Activated CD8-positive, alpha-beta memory T cell treated with anti-CD3 and anti-CD28 coated beads for 36 hours (primary cell): ENCODE measurements at regions not wholly inside any gene's neighbourhood (a gene's known extent, or its start where the extent isn't known, plus 50 kb on each side); places are given as distances from the start of the nearest gene placed in this dataset.
"Not testable (repeated sequence)": the region's sequence is repeated elsewhere in the genome, so short reads cannot be mapped to it uniquely, and the experiment has no call there.

Source experiments
- CTCF ChIA-PET: fragments of 350-600 bp; sonication (Branson Sonifier 250); formaldehyde crosslinking; loops from one replicate; lab custom pipeline; 2021; ENCODE audit warnings: antibody characterized with exemption; lab: Charles Lee
- POLR2A ChIA-PET: fragments of 350-600 bp; sonication (Branson Sonifier 250); formaldehyde crosslinking; loops from one replicate; lab custom pipeline; 2021; ENCODE audit warnings: antibody characterized with exemption; lab: Charles Lee

DNA sequence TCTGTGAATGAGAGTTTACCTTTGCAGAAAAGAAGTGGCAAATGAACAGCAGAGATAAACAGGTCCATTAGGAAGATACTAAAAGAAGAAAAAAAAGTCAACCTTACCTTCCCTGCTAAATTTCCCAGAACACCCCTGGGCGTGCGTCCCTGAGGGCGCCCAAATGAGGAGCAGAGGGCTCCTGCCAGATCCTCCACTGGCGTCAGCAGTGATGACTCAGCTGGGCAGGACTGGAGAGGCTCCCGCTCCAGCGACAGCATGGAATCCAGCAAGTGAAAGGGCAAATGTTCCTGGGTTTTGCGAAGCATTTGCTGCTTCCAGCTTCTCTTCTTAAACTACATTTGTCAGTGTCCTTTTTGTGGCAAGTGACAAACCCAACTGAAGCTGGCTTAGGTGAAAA, 314.4 kb downstream of the ADGRD1 start:
- POLR2A ChIA-PET = not testable (repeated sequence)

DNA sequence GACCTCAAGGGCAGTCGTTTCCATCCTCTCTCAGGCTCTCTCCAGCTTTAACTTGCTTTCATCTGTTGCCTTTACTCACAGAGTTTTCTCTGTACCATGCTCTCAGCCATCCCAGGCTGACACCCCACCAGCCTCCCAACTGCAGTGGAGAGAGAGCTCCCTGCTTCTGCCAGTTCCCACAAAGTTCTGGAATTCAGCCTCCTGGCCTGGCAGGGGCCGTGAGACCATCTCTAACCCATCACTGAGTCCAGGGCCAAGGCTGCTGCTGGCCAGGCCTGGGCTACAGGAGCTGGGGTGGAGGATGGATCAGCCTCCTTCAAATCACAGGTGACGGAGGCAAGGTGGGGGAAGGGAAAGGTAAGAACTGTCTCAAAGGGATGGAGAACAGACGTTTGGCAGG, 314.9 kb downstream of the ADGRD1 start:
- POLR2A ChIA-PET, CTCF ChIA-PET: not testable (repeated sequence)

More for the DNA sequence above, 314.4 kb downstream of the ADGRD1 start:
- CTCF ChIA-PET = not testable (repeated sequence)

DNA sequence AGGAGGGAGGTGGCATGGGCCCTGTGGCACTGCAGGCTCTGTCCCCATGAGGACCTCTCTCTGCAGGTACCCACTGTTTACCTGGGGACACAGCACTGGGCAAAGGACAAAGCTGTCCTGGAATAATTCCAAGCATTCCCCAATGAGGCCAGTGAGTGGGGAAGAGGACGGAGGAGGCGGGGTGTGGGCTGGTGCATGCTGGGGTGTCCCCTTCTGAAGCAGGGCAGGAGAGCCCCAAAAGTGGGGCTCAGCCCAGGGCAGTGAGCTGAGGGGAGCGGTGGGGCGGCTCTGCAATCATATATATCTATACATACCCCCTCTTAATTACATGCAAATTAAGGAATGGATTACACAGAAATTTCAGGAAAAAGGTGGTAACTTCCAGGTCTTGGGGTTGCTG, 315.8 kb downstream of the ADGRD1 start:
- ChIA-PET CTCF (no interaction called here), POLR2A (no interaction called here)

DNA sequence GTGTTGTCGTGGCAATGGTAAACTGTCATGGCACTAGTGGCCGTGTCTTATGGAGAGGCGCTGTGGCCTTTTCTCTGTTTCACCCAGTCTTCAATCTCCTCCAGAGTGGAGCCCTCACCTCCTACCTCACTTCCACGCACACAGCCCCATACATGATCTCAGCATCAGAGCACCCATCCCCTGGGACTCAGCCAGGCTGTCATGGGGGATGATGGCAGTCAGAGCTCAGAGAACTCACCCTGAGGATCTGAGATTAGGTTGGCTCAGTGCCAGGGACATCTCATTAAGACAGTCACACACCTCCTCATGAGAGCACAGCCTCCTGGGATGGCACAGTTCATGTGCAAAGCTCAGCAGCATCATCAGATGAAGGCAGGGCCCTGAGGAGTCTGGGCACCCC, 316.3 kb downstream of the ADGRD1 start:
- CTCF ChIA-PET, POLR2A ChIA-PET: not testable (repeated sequence)

DNA sequence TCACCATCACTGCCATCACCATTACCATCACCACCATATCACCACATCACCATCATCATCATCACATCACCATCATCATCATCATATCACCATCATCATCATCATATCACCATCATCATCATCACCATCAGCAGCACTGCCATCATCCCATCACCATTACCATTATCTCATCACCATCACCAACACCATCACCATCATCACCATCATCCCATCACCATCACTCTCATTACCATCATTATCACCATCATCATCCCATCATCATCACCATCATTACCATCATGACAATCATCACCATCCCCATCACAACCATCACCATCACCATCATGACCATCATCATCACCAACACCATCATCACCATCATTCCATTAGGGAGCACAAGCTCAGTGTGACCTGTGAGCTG, 318.0 kb downstream of the ADGRD1 start:
- POLR2A ChIA-PET = no interaction called here
- CTCF ChIA-PET = no interaction called here

DNA sequence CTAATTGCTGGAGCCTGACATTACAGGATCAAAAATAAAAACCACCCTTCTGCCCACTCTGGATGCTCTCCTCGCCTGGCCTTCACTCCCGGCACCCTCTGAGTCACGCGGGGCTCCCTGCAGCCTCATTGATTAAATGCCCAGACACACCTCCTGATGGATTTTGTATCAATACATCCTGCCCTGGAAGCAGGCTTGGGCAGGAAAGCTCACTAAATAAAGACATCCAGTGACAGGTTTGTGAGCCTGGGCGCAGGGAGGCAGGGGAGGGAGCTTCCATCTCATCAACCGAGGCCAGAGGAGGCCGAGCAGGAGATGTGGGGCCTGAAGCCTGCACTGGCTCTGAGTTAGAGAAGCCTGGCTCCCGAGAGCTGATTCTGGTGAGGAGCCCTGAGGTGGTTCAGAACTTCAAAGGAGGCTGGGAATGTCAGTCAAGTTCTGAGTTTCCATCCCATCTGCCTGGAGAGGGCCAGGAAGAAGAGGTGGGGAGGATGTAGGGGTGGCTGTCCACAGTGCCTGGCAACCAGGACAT, 318.6 kb downstream of the ADGRD1 start:
- CTCF ChIA-PET, POLR2A ChIA-PET: not testable (repeated sequence)

DNA sequence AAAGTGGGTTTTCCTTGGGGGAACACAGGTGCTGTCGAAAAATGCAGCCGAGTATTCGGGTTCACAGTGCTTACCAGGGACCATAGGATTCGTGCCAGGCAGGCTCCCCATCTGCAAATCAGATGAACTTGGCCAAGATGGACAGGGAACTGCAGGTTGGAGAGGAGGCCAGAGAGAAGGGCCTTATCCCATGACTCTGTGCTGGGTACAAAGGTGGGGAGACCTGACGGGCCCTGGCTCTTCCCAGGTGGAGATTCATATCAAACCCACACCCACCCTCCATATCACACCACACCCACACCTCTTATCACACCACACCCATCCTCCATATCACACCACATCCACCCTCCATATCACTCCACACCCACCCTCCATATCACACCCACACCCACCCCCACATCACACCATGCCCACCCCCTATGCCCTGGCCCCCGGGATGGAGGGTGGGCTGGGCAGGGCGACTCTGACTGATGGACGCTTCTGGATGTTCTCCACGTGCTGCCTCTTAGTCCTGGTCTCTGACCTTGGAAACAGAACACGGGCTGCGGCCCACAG, 319.7 kb downstream of the ADGRD1 start:
- CTCF ChIA-PET = no interaction called here
- POLR2A ChIA-PET = no interaction called here

DNA sequence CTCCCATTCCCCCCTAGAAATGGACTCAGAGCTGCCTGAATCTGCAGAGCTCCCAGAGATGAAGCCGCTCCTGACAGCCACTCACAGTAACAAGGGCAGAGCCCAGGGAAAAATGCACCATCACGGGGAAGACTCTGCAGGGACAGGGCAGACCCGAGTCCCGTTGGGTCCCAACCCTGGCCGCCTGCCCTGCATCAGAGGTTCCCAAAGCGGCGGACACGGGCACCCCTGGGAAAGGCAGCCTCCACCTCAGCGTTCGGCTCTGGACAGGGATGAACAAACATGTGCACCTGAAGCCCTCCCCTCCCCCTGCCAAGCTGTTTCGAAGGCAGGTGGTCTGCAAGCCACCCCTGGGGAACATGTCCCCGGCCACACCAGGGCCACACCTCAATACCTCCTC, 320.4 kb downstream of the ADGRD1 start:
- CTCF ChIA-PET = no interaction called here
- POLR2A ChIA-PET = no interaction called here

DNA sequence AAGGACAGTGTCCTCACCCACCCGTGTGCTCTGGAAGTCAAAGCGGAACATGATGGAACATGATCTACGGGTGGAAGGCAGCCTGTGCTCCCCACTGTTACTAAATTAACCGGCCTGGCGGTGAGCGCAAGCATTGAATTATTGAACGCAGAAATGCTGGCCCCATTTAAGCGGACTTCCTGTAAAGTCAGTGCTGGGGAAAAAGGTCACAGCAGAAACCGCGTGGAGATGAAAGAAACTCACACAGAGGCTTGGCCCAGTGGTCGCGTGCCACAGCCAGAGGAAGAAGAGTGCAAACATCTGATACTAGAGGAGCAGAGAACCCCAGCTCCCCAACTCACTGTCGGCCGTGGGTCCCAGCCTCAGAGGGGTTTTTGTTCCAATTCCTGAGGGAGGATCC, 321.2 kb downstream of the ADGRD1 start:
- ChIA-PET CTCF (no interaction called here), POLR2A (no interaction called here)

DNA sequence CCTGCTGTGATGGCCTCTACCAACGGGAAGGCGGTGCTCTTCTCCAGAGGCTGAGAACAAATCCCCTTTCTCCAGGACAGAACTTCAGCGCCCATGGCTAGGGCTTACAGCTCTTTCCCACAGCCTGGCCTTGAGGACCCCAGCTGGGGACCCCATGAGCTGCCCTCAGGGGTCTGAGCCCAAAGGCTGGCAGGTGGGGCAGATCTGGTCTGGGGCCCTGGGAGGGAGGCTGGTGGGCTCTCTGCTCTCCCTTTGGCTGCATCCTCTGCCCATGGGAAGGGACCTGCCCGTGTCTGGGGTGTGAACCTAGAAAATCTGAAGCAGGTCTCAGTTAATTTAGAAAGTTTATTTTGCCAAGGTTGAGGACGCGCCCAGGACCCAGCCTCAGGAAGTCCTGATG, 322.1 kb downstream of the ADGRD1 start:
- ChIA-PET CTCF (no interaction called here), POLR2A (no interaction called here)

DNA sequence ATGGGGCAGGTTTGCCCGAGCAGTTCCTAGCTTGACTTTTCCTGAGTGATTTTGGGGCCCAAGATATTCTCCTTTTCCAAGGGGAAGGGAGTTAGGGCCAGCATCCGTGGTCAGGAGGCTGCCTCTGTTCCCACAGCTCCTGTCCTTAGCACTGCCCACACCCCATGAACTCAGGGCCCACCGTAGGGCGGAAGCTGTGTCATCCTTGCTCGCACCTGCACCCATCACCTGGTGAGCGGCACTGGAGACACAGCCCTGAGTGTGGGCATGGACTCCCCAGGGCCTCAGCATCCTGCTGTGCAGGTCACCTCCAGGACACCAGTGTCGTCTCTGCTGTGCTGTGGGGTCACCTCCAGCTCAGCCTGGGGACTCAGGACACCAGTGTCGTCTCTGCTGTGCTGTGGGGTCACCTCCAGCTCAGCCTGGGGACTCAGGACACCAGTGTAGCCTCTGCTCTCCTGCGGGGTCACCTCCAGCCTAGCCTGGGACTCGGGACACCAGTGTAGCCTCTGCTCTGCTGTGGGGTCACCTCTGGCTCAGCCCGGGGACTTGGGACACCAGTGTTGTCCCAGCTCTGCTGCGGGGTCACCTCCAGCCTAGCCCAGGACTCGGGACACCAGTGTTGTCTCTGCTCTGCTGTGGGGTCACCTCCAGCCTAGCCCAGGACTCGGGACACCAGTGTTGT, 322.9 kb downstream of the ADGRD1 start:
- ChIA-PET CTCF (no interaction called here), POLR2A (no interaction called here)

DNA sequence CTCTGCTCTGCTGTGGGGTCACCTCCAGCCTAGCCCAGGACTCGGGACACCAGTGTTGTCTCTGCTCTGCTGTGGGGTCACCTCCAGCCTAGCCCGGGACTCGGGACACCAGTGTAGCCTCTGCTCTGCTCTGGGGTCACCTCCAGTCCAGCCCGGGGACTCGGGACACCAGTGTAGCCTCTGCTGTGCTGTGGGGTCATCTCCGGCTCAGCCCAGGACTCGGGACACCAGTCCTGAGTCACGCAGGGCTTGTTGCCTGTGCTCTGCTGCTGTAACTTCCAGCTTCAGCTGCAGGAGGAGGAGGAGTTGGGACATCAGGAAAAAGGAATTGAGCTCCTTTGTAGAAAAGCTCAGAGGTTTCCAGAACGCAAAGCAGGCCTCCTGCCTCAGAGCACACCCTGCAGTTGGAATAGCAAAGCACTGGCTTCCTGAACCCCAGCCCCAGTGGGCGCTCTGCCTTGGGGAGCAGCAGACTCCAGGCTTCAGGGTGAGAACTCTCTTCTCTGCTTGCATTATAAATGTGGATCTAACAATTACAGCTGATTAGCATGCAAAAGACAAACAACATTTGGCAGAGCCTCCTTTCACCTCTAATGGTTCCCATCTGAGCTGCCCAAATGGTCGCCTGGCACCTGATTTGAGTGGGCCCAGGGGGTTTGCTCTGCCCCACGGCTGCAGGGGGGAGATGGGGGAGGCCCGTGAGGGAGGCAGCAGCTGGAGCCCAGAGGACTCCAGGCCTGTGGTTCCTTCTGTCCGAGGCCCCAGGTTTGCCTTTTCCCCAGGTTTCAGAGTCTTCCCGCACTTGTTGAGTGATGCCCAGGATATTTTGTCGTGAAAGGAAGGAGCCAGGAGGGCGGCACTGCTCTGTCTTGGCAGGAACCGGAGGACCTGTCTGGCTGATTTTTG, 323.7 kb downstream of the ADGRD1 start:
- CTCF ChIA-PET = not testable (repeated sequence)

DNA sequence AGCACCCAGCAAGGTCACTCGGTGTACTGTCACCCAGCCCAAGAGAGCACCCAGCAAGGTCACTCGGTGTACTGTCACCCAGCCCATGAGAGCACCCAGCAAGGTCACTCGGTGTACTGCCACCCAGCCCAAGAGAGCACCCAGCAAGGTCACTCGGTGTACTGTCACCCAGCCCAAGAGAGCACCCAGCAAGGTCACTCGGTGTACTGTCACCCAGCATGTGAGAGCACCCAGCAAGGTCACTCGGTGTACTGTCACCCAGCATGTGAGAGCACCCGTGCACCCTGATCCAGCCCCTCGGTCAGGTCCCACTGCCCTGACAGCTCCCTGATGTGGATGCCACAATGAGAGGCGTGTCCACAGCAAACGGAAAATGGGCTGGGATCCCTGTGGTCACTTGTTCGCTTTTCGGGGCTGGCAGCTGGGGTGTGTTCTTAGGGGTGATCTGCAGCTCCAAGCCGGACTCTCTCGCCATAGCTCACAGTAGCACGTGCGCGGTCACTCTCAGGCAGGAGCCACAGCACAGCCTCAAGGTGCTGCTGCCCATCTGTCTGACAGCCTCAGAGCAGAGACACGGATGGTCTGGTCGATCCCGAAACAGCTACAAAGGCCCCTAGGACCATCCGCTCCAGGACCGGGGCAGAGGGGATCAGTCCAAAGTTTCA, 324.9 kb downstream of the ADGRD1 start:
- POLR2A ChIA-PET, CTCF ChIA-PET: not testable (repeated sequence)

More for the DNA sequence above, 323.7 kb downstream of the ADGRD1 start:
- POLR2A ChIA-PET = not testable (repeated sequence)

DNA sequence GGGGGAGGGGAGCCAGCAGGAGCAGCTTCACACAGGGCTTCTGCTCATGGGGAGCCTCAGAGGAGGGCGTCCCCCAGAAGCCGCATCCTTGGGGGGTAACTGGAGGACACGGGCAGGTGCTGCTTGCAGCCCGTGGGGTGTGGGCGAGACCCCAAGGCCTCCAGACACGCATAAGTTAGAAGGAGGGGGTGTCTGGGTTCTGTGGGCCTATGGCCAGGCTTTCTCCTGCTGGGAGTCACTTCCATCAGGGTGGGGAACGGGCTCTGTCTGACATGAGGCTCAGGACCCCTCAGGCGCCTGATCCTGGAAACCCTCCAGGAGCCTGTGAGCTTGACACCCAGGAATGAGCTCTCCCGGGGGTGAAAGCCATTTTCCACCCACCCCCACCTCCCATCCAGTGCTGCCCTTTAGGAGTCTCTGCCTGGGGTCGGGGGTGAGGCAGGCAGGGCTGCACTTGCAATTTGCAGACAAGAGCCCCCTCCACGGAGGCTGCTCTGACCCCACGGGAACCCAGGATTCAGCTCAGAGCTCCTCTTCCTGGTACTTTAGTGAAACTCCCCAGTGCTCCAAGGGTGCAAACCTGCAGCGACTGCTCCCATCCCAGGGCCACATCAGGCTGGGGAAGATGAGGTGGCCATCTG, 325.7 kb downstream of the ADGRD1 start:
- CTCF ChIA-PET = no interaction called here
- POLR2A ChIA-PET = no interaction called here

DNA sequence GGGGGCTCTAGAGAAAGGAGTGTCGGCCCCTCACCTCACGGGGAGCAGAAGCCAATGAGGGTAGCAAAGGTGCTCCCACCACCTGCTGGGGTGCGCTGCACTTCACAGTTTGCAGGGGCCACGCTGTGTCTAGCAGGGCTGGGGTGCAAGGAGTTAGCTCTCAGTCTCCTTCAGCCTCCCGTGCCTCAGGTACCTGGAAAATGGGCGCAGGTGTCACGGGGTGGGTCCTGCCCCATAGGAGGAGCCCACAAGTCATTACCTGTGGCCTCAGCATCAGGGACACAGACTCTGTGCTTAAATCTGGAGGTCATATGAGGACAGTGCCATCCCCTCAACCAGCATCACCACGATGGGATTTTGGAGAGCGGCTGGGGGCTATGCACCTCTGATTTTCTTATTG, 326.7 kb downstream of the ADGRD1 start:
- POLR2A ChIA-PET = no interaction called here
- CTCF ChIA-PET = no interaction called here

DNA sequence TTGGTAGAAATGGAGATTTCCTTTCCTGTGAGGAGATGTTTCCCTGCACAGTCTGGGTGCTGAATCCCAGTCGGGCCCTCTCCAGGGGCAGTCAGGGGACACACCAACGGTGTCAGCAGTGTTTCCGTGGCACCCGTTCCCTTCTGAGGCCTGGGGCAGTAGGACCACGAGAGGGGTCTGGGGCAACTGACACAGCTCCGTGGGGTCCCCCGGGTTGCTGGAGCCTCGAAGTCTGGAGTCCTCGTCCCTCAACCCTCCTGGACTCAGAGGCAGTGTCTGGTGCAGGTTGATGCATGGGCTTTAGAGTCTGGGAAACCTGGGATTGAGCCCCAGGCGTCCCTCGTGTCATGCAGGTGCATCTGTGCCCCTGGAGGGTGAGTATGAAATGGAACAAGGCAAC, 327.3 kb downstream of the ADGRD1 start:
- ChIA-PET POLR2A (no interaction called here), CTCF (no interaction called here)

DNA sequence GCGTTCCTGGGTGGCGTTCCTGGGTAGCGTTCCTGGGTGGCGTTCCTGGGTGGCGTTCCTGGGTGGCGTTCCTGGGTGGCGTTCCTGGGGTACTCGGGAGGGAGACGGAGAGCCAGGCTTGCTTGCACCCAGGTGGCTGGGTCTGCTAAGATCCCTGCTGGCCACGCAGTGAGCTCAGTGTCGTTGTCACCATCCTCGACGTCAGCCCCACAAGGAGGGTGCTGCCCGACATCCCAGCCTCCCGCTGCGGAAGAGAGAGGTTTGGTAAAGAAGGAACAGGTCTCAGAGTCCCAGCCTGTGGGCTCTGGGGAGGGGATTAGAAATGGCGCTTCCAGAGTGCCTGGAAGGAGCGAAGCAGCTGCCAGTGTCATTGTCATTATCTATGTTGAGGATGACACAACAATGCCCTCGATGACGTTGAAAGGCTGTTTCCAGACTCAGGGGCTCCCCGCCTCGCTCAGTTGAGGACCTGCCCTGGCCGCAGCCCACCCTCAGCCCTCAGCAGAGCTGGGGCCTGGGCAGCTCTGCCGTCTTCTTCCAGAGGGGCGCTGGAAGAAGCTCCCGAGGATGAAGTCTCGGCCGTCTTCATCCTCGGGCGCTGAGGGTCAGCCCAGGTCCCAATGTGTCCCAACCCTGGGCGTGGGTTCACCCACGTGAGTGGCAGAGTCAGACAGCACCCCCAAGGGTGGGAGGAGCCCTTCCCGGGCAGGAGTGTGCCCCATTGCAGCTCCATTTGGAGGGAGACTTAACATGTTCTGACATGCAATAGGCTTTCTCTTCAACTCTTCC, 328.8 kb downstream of the ADGRD1 start:
- POLR2A ChIA-PET = no interaction called here
- CTCF ChIA-PET = interaction anchor here (0.6 kb wide), 1 partner anchor 358 kb away, joined by 4 read pairs; no protein-coding TSS in a partner anchor

DNA sequence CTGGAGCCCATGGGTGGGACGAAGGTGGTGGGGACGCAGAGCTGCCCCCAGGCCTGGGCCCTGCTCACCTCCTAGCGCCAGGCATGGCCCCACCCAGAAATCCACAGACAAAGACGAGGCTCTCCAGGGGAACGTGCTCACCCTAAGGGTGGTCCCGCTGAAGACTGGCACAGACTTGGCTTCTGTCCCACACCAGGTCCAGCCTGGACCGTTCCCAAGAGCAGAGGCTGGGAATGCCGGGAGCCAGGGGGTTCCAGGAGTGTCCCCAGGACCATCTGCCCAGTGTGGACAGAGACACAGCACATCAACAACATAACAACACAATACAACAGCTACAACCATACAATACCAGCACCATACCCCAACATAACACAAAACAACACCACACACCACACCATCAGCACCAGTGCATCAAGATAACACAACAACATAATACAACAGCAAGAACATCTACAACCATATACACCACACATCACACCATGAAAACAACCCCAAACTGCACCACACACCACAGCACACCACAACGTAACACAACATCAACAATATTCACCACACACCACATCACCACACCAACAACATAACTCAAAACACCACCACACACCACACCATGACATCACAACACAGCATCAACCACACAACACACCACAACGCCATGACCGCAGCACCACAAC, 329.6 kb downstream of the ADGRD1 start:
- ChIA-PET CTCF (no interaction called here), POLR2A (no interaction called here)
